SK-N-SH (cell line): ENCODE measurements at regions not wholly inside any gene's neighbourhood (a gene's known extent, or its start where the extent isn't known, plus 50 kb on each side); places are given as distances from the start of the nearest gene placed in this dataset.

Experiments
- CTCF ChIA-PET: fragments of 300-600, 350-600 bp; formaldehyde crosslinking; extraction: SDS; loops from one replicate; lab custom pipeline; 2021; lab: Yijun Ruan, JAX
- POLR2A ChIA-PET: fragments of 350-600 bp; sonication (Branson Sonifier 250); formaldehyde crosslinking; extraction: SDS; loops from one replicate; lab custom pipeline; 2020; ENCODE audit warnings: antibody characterized with exemption, inconsistent platforms; lab: Yijun Ruan, JAX
- DNase-seq: peaks from one replicate; pipeline ENCODE4 v3.0.0; 2012
- H2AFZ ChIP-seq: fragments of 200-600 bp; sonication (generic); 2 replicates; pipeline ENCODE4 v1.8.1; 2016; ENCODE audit warnings: antibody characterized with exemption, mild to moderate bottlenecking, low read depth
- H3F3A ChIP-seq: fragments of 200-600 bp; sonication (generic); replicated peaks from 2 replicates; pipeline ENCODE3; 2016; ENCODE audit warnings: antibody characterized with exemption, mild to moderate bottlenecking; ENCODE audit not compliant: insufficient read depth
- H3K27ac ChIP-seq, 2 experiments: fragments of 200-500 bp in 1 of 2; fragments of 200-600 bp in 1 of 2; sonication (Bioruptor generic) in 1 of 2; sonication (generic), shearing (Covaris generic) in 1 of 2; 2 replicates each; pipeline versions ENCODE4 v1.5.1 to v1.6.1; 2014 to 2016; ENCODE audit warnings: low read depth in 2 of 2, inconsistent platforms in 1 of 2, low read length in 1 of 2, mild to moderate bottlenecking in 1 of 2, mixed read lengths in 1 of 2
- H3K27me3 ChIP-seq: fragments of 200-600 bp; sonication (generic), shearing (Covaris generic); 2 replicates; pipeline ENCODE4 v1.6.1; 2016; ENCODE audit warnings: mixed run types; ENCODE audit not compliant: insufficient read depth
- H3K36me3 ChIP-seq, 2 experiments: fragments of 200-500 bp in 1 of 2; fragments of 200-600 bp in 1 of 2; sonication (Bioruptor generic) in 1 of 2; sonication (generic) in 1 of 2; replicated peaks in 1 of 2; 2 replicates each; pipeline versions ENCODE3 to v1.5.1; 2014 to 2016; ENCODE audit warnings: low read length in 1 of 2, mild to moderate bottlenecking in 1 of 2; ENCODE audit not compliant: insufficient read depth in 2 of 2, control insufficient read depth in 1 of 2
- H3K4me1 ChIP-seq, 2 experiments: fragments of 200-500 bp in 1 of 2; fragments of 200-600 bp in 1 of 2; sonication (Bioruptor generic) in 1 of 2; sonication (generic), shearing (Covaris generic) in 1 of 2; 2 replicates each; pipeline versions ENCODE4 v1.5.1 to v1.6.1; 2014 to 2016; ENCODE audit warnings: low read depth in 1 of 2, low read length in 1 of 2, mixed run types in 1 of 2; ENCODE audit not compliant: insufficient read depth in 2 of 2, control insufficient read depth in 1 of 2
- H3K4me2 ChIP-seq: fragments of 200-600 bp; sonication (generic), shearing (Covaris generic); 2 replicates; pipeline ENCODE4 v1.6.1; 2017; ENCODE audit warnings: mixed run types
- H3K4me3 ChIP-seq, 2 experiments: fragments of 200-500 bp in 1 of 2; fragments of 200-600 bp in 1 of 2; sonication (Bioruptor generic) in 1 of 2; sonication (generic), shearing (Covaris generic) in 1 of 2; 2 replicates each; pipeline versions ENCODE4 v1.5.1 to v1.8.1; 2014 to 2016; ENCODE audit warnings: low read depth in 2 of 2, inconsistent platforms in 1 of 2, low read length in 1 of 2, mild to moderate bottlenecking in 1 of 2, mixed read lengths in 1 of 2, moderate library complexity in 1 of 2
- H3K79me2 ChIP-seq: fragments of 200-600 bp; sonication (generic); 2 replicates; pipeline ENCODE4 v1.8.1; 2017; ENCODE audit warnings: mild to moderate bottlenecking; ENCODE audit not compliant: insufficient read depth
- H3K9ac ChIP-seq: fragments of 200-600 bp; sonication (generic); 2 replicates; pipeline ENCODE4 v1.6.1; 2017; ENCODE audit warnings: mixed run types
- H3K9me2 ChIP-seq: fragments of 200-600 bp; sonication (generic); 2 replicates; pipeline ENCODE4 v1.6.1; 2017; ENCODE audit warnings: mixed run types
- H3K9me3 ChIP-seq: fragments of 200-600 bp; sonication (generic); 2 replicates; pipeline ENCODE4 v1.6.1; 2017; ENCODE audit warnings: mixed run types, mild to moderate bottlenecking, moderate library complexity
- H4K20me1 ChIP-seq: fragments of 200-600 bp; sonication (generic); 2 replicates; pipeline ENCODE4 v1.6.1; 2017; ENCODE audit warnings: mild to moderate bottlenecking, mixed run types; ENCODE audit not compliant: insufficient read depth
- CHD2 ChIP-seq: fragments of 150-350 bp; IDR thresholded peaks from 2 replicates; pipeline ENCODE4 v1.6.1; 2018; ENCODE audit warnings: low read length; ENCODE audit not compliant: partially characterized antibody
- EZH2phosphoT487 ChIP-seq: fragments of 200-600 bp; sonication (generic); IDR thresholded peaks from 2 replicates; pipeline ENCODE4 v1.6.1; 2017; ENCODE audit warnings: low read depth, mixed run types, mild to moderate bottlenecking, antibody characterized with exemption, moderate library complexity, borderline replicate concordance
- FOXJ3 ChIP-seq: sonication (generic); formaldehyde crosslinking; IDR thresholded peaks from 2 replicates; pipeline ENCODE4 v1.5.1; 2020; ENCODE audit warnings: mild to moderate bottlenecking, missing genetic modification reagents
- FOXM1 ChIP-seq: IDR thresholded peaks from 2 replicates; pipeline ENCODE4 v1.4.0; 2012; ENCODE audit warnings: low read depth, mild to moderate bottlenecking
- GABPA ChIP-seq: IDR thresholded peaks from 2 replicates; pipeline ENCODE4 v1.4.0; 2012; ENCODE audit warnings: low read depth, mild to moderate bottlenecking
- GATA2 ChIP-seq: sonication (generic); formaldehyde crosslinking; IDR thresholded peaks from 2 replicates; pipeline ENCODE4 v1.5.0; 2020; ENCODE audit warnings: mild to moderate bottlenecking, missing genetic modification reagents
- MEF2A ChIP-seq: IDR thresholded peaks from 2 replicates; pipeline ENCODE4 v1.4.0; 2012; ENCODE audit warnings: low read depth, borderline replicate concordance
- MXI1 ChIP-seq: IDR thresholded peaks from 2 replicates; pipeline ENCODE4 v1.6.1; 2012; ENCODE audit warnings: mild to moderate bottlenecking, low read depth, low read length, improper control_type of control experiment
- NFIC ChIP-seq: IDR thresholded peaks from 2 replicates; pipeline ENCODE4 v1.4.0; 2012; ENCODE audit warnings: borderline replicate concordance
- NRF1 ChIP-seq: IDR thresholded peaks from 2 replicates; pipeline ENCODE4 v1.6.1; 2012; ENCODE audit warnings: low read depth, mild to moderate bottlenecking, low read length
- POLR2AphosphoS5 ChIP-seq: IDR thresholded peaks from 2 replicates; pipeline ENCODE4 v1.6.1; 2012; ENCODE audit warnings: low read depth, low read length
- RAD21 ChIP-seq: IDR thresholded peaks from 2 replicates; pipeline ENCODE4 v1.6.1; 2012; ENCODE audit warnings: mild to moderate bottlenecking, low read length
- RCOR1 ChIP-seq: fragments of 150-350 bp; IDR thresholded peaks from 2 replicates; pipeline ENCODE4 v1.6.1; 2017; ENCODE audit warnings: antibody characterized with exemption, low read length
- SIN3A ChIP-seq: IDR thresholded peaks from 2 replicates; pipeline ENCODE4 v1.6.1; 2012; ENCODE audit warnings: low read depth, mild to moderate bottlenecking, low read length, moderate library complexity, borderline replicate concordance
- SMC3 ChIP-seq: IDR thresholded peaks from 2 replicates; pipeline ENCODE4 v1.6.1; 2012; ENCODE audit warnings: low read depth, low read length, improper control_type of control experiment
- TAF1 ChIP-seq: IDR thresholded peaks from 2 replicates; pipeline ENCODE4 v1.6.1; 2012; ENCODE audit warnings: low read depth, mild to moderate bottlenecking, low read length, moderate library complexity, borderline replicate concordance
- TCF12 ChIP-seq: IDR thresholded peaks from 2 replicates; pipeline ENCODE4 v1.4.0; 2012
- YY1 ChIP-seq: IDR thresholded peaks from 2 replicates; pipeline ENCODE4 v1.4.0; 2012; ENCODE audit warnings: low read depth, mild to moderate bottlenecking
- WGBS: methylation state at CpG from one replicate; pipeline ENCODE4 v1.1.6; 2017; ENCODE audit warnings: low lambda C conversion rate; 5-methylcytosine and 5-hydroxymethylcytosine counted together
- TF ChIP-seq, protein P1 (sequence below): fragments of 150-350 bp; IDR thresholded peaks from 2 replicates; pipeline ENCODE4 v1.6.1; 2016; ENCODE audit warnings: mild to moderate bottlenecking, low read depth, low read length
- TF ChIP-seq, protein P2 (sequence below): fragments of 150-350 bp; IDR thresholded peaks from 2 replicates; pipeline ENCODE4 v1.6.1; 2017; ENCODE audit warnings: antibody characterized with exemption, low read length, low read depth, borderline replicate concordance
- TF ChIP-seq, protein P3 (sequence below): IDR thresholded peaks from 2 replicates; pipeline ENCODE4 v1.4.0; 2012; ENCODE audit warnings: low read depth
- TF ChIP-seq, protein P4 (sequence below): IDR thresholded peaks from 2 replicates; pipeline ENCODE4 v1.4.0; 2012; ENCODE audit warnings: low read depth, borderline replicate concordance

DNA sequence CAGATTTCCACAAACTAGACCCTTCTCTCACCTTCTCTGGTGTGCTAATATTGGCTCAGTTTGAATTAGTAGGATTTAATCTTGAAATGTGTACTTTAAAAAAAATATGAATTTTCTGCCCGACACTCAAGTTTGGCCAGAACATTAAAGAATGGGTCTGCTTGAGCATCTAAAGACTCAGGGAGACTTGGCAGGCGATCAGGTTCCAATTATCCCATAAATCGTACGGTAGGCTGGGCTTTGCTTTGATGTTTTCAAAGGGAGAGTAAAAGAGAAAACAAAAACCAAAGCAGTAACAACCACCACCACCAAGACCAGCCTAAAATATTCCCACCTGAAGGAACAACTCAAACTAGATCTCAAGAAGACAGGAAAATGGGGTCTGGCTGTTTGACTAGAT, 230.8 kb downstream of the EBLN2 start:
- POLR2A ChIA-PET = no interaction called here
- H3K9me2 ChIP-seq = no peaks in the 10 kb centered on the region
- TF ChIP-seq NFIC (no peak), FOXJ3 (CRISPR knock-in tag) (no peak), MEF2A (no peak), EZH2phosphoT487 (no peak), POLR2AphosphoS5 (no peak)
- TF ChIP-seq, protein P1, sequence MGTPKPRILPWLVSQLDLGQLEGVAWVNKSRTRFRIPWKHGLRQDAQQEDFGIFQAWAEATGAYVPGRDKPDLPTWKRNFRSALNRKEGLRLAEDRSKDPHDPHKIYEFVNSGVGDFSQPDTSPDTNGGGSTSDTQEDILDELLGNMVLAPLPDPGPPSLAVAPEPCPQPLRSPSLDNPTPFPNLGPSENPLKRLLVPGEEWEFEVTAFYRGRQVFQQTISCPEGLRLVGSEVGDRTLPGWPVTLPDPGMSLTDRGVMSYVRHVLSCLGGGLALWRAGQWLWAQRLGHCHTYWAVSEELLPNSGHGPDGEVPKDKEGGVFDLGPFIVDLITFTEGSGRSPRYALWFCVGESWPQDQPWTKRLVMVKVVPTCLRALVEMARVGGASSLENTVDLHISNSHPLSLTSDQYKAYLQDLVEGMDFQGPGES = no peak
- TF ChIP-seq, protein P2, sequence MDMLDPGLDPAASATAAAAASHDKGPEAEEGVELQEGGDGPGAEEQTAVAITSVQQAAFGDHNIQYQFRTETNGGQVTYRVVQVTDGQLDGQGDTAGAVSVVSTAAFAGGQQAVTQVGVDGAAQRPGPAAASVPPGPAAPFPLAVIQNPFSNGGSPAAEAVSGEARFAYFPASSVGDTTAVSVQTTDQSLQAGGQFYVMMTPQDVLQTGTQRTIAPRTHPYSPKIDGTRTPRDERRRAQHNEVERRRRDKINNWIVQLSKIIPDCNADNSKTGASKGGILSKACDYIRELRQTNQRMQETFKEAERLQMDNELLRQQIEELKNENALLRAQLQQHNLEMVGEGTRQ = no peak
- WGBS = 56% methylated on average over 4 of the region's 4 CpGs
- H3F3A ChIP-seq = no peaks in the 10 kb centered on the region
- no peaks in the 10 kb centered on the region for H3K79me2 ChIP-seq
- H3K4me3 ChIP-seq = no peak overlapping the region
- H3K4me2 ChIP-seq = no peak overlapping the region
- no peaks in the 10 kb centered on the region for H3K36me3 ChIP-seq
- H3K27ac ChIP-seq = no peak overlapping the region
- H3K4me1 ChIP-seq = no peaks in the 10 kb centered on the region; a peak in 1 of 4 replicates
- CTCF ChIA-PET = no interaction called here
- H3K9ac ChIP-seq = no peak overlapping the region
- H3K27me3 ChIP-seq = no peaks in the 10 kb centered on the region; the same call in 1 of the 2 replicates
- DNase-seq = no peak
- H4K20me1 ChIP-seq = no peaks in the 10 kb centered on the region
- no peaks in the 10 kb centered on the region for H3K9me3 ChIP-seq
- no peak overlapping the region for H2AFZ ChIP-seq

DNA sequence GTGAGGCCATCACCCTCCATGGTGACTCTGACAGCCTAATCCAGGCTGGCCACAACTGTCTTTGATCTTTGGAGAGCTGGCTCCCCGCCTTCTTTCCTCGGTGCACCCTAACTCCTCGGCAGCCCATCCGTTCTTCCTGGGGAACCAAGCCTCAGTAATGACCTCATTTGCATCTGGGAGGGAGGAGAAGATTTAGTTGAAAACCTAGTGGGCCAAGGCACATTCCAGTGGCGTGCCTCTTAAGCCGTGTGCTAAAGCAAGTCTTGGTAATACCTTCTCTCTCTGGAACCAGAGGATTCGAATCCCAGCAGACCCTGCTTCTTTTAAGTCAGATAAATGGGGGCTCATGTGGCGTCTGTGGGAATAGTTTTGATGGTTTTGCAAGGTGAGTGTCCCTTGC, 233.1 kb downstream of the EBLN2 start:
- TF ChIP-seq, protein P2 = no peak
- TF ChIP-seq TCF12 (no peak), CHD2 (no peak), YY1 (no peak), NRF1 (no peak), RCOR1 (no peak), GABPA (no peak), NFIC (no peak), SMC3 (no peak), SIN3A (no peak), TAF1 (no peak), MXI1 (no peak), POLR2AphosphoS5 (no peak), FOXM1 (no peak), GATA2 (CRISPR knock-in tag) (no peak), MEF2A (no peak), RAD21 (no peak)
- TF ChIP-seq, protein P3, sequence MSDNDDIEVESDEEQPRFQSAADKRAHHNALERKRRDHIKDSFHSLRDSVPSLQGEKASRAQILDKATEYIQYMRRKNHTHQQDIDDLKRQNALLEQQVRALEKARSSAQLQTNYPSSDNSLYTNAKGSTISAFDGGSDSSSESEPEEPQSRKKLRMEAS = no peak
- TF ChIP-seq, protein P1 = no peak
- TF ChIP-seq, protein P4, sequence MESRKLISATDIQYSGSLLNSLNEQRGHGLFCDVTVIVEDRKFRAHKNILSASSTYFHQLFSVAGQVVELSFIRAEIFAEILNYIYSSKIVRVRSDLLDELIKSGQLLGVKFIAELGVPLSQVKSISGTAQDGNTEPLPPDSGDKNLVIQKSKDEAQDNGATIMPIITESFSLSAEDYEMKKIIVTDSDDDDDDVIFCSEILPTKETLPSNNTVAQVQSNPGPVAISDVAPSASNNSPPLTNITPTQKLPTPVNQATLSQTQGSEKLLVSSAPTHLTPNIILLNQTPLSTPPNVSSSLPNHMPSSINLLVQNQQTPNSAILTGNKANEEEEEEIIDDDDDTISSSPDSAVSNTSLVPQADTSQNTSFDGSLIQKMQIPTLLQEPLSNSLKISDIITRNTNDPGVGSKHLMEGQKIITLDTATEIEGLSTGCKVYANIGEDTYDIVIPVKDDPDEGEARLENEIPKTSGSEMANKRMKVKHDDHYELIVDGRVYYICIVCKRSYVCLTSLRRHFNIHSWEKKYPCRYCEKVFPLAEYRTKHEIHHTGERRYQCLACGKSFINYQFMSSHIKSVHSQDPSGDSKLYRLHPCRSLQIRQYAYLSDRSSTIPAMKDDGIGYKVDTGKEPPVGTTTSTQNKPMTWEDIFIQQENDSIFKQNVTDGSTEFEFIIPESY = no peak

More for the DNA sequence above, 233.1 kb downstream of the EBLN2 start:
- no peak for DNase-seq
- POLR2A ChIA-PET = no interaction called here
- Histone ChIP-seq H3K36me3 (no peaks in the 10 kb centered on the region), H3K4me2 (no peak overlapping the region), H3K4me3 (no peak overlapping the region), H3K9ac (no peak overlapping the region), H3K79me2 (no peaks in the 10 kb centered on the region), H3K4me1 (peaks cover 0 to 5% of the 10 kb centered on the region in 2 experiments; a peak in 1 of 4 replicates), H2AFZ (no peak overlapping the region), H3K27ac (no peak overlapping the region), H3F3A (no peaks in the 10 kb centered on the region), H4K20me1 (no peaks in the 10 kb centered on the region), H3K9me2 (no peaks in the 10 kb centered on the region), H3K27me3 (no peaks in the 10 kb centered on the region; the same call in 1 of the 2 replicates), H3K9me3 (no peaks in the 10 kb centered on the region)
- CTCF ChIA-PET = no interaction called here
- 60% methylated on average over 8 of the region's 8 CpGs for WGBS
